ENCODE measurements at regions not wholly inside any gene's neighbourhood (a gene's known extent, or its start where the extent isn't known, plus 50 kb on each side); places are given as distances from the start of the nearest gene placed in this dataset.

GRCh38 chr1:71242239-71242638, 161.4 kb upstream of the ZRANB2 start:
- no peaks in the 10 kb centered on the region for H3K27me3 Mint-ChIP-seq
- DNase-seq (no peak), ATAC-seq (no peak)
- POLR2A ChIA-PET, result interaction anchor here (0.5 kb wide), 1 partner anchor 1301 kb away, joined by 3 read pairs; no protein-coding TSS in a partner anchor
- no peaks in the 10 kb centered on the region for H3K36me3 Mint-ChIP-seq
- H3K9me3 Mint-ChIP-seq, result peaks cover 0 to 2% (median 0%) of the 10 kb centered on the region in 9 donors
- no peak overlapping the region for H3K4me3 Mint-ChIP-seq
- H3K27ac Mint-ChIP-seq, result no peak overlapping the region
- no peaks in the 10 kb centered on the region for H3K4me1 Mint-ChIP-seq

GRCh38 chr1:71240656-71241055, 159.8 kb upstream of the ZRANB2 start:
- Mint-ChIP-seq H3K27me3 (no peaks in the 10 kb centered on the region), H3K4me3 (no peak overlapping the region), H3K36me3 (no peaks in the 10 kb centered on the region), H3K9me3 (peaks cover 0 to 2% (median 0%) of the 10 kb centered on the region in 9 donors), H3K27ac (no peak overlapping the region), H3K4me1 (peaks cover 0 to 2% (median 0%) of the 10 kb centered on the region in 4 donors)
- ATAC-seq (no peak), DNase-seq (no peak)
- POLR2A ChIA-PET, result no interaction called here

DNA sequence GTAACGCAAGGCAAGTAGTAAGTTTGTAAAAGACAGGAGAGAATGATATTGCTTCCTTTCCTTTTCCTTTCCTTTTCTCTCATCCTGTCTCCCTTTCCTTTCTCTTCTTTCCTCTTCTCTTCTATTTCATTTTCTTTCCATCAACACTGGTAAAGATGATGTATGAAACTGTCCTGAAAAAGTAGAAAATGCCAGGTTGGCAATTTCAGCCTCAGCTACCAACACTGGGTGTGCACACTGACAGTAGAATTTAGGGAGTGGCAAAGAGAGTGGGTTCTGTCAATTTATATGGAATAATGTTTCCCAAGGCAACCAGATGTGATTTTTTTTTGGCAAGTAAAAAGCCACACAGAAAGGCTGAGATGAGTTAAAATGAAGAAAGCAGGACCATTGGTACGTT, 155.7 kb upstream of the ZRANB2 start:
- DNase-seq (no peak), ATAC-seq (no peak)
- H3K4me1 Mint-ChIP-seq, result peaks cover 0 to 2% (median 0%) of the 10 kb centered on the region in 4 donors
- POLR2A ChIA-PET, result no interaction called here
- peaks cover 0 to 3% (median 0%) of the 10 kb centered on the region in 9 donors for H3K9me3 Mint-ChIP-seq
- H3K4me3 Mint-ChIP-seq, result no peak overlapping the region
- H3K27ac Mint-ChIP-seq, result no peak overlapping the region
- peaks cover 0 to 2% (median 0%) of the 10 kb centered on the region in 5 donors for H3K27me3 Mint-ChIP-seq
- H3K36me3 Mint-ChIP-seq, result no peaks in the 10 kb centered on the region

DNA sequence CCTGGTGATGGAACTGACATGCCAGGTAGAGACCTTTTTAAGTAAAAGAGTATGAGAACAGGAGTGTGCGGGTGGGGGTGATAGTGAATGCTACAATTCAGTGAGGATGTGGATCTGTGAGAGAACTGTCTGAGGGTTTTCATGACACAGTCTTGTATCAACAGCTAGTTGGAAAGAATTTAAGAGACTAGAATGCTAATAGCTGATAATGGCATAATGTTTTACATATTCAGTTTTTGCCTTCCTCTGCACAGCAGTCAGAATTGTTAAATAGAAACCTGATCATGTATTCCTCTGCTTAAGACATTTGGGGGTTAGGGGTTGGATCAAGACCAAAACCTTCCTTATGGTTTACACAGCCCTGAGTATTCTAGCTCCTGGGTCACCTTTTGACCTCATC, 152.8 kb upstream of the ZRANB2 start:
- no peak for ATAC-seq

GRCh38 chr1:71232786-71233185, 152.0 kb upstream of the ZRANB2 start:
- Mint-ChIP-seq H3K9me3 (peaks cover 0 to 4% (median 0%) of the 10 kb centered on the region in 9 donors), H3K4me3 (no peak overlapping the region), H3K27me3 (peaks cover 0 to 2% (median 0%) of the 10 kb centered on the region in 5 donors), H3K27ac (no peak overlapping the region), H3K36me3 (no peaks in the 10 kb centered on the region), H3K4me1 (peaks cover 0 to 2% (median 0%) of the 10 kb centered on the region in 4 donors)
- no peak for ATAC-seq
- no peak for DNase-seq
- POLR2A ChIA-PET, result no interaction called here

More for the DNA sequence above, 152.8 kb upstream of the ZRANB2 start:
- no peak for DNase-seq
- Mint-ChIP-seq H3K9me3 (peaks cover 0 to 4% (median 0%) of the 10 kb centered on the region in 9 donors), H3K27me3 (peaks cover 0 to 2% (median 0%) of the 10 kb centered on the region in 5 donors), H3K36me3 (no peaks in the 10 kb centered on the region), H3K27ac (no peak overlapping the region), H3K4me1 (peaks cover 0 to 2% (median 0%) of the 10 kb centered on the region in 4 donors), H3K4me3 (no peak overlapping the region)
- POLR2A ChIA-PET, result no interaction called here

DNA sequence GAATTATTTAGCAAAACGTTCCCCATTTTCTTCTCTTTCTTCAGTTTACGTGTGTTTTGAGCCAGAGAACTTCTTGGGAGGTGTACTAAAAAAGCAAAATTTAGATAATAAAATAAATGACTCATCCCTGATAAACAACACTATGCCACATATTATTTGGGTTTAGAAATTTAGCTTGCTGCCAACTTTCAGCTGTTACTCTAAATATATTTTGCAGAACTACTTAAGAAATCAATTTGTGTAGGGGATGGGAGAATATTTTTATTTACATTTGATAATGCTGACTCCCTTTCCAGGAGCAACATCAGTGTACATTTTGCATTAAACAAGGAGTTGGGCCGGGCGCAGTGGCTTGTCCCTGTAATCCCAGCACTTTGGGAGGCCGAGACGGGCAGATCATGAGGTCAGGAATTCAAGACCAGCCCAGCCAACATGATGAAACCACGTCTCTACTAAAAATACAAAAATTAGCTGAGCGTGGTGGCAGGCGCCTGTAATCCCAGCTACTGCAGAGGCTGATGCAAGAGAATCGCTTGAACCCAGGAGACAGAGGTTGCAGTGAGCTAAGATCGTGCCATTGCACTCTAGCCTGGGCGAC, 151.4 kb upstream of the ZRANB2 start:
- H3K27me3 Mint-ChIP-seq, result peaks cover 0 to 2% (median 0%) of the 10 kb centered on the region in 5 donors
- H3K4me1 Mint-ChIP-seq, result peaks cover 0 to 2% (median 0%) of the 10 kb centered on the region in 4 donors
- no peak overlapping the region for H3K4me3 Mint-ChIP-seq
- peaks cover 0 to 4% (median 0%) of the 10 kb centered on the region in 9 donors for H3K9me3 Mint-ChIP-seq
- no peaks in the 10 kb centered on the region for H3K36me3 Mint-ChIP-seq
- POLR2A ChIA-PET, result no interaction called here
- H3K27ac Mint-ChIP-seq, result no peak overlapping the region
- DNase-seq, result no peak
- ATAC-seq, result no peak

- peaks cover 0 to 2% (median 0%) of the 10 kb centered on the region in 5 donors for H3K27me3 Mint-ChIP-seq
- peaks cover 0 to 2% (median 0%) of the 10 kb centered on the region in 4 donors for H3K4me1 Mint-ChIP-seq
- DNase-seq (no peak), ATAC-seq (no peak)
- no peak overlapping the region for H3K27ac Mint-ChIP-seq
- no peak overlapping the region for H3K4me3 Mint-ChIP-seq
- POLR2A ChIA-PET, result no interaction called here
- H3K36me3 Mint-ChIP-seq, result no peaks in the 10 kb centered on the region
- H3K9me3 Mint-ChIP-seq, result peaks cover 0 to 6% (median 0%) of the 10 kb centered on the region in 9 donors
Observed at GRCh38 chr1:71231751-71232150, 150.9 kb upstream of the ZRANB2 start.

DNA sequence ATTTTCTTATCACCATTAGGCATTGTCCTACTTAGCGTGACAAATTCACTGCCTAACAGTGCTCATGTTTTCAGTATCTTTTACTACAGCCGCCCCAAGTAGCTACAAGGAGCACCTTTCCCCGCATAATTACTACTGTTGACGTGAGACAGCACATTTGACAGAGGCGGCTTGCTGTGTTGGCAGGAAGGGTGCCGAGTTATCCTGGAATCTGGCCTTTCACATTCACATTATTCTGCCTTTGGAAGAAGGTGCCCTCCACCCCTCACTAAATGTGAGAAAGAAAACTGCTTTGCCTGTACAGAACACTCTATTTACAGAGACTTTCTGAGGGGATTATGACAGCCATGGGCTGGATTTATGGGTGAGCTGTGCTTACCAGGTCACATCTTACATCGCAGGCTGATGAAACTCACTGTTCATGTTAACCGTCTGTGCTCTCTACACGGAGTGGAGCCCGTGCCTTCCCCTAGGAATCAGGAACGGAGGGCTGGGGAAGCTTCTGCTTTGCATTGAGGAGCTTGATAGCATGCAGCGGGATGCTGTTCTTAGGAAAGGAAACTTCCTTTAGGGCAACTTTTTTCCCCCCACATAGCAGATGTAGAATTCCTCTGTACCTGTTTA, 148.0 kb upstream of the ZRANB2 start:
- DNase-seq, result no peak
- POLR2A ChIA-PET, result no interaction called here
- no peak overlapping the region for H3K27ac Mint-ChIP-seq
- no peak for ATAC-seq
- H3K27me3 Mint-ChIP-seq, result peaks cover 0 to 4% (median 0%) of the 10 kb centered on the region in 5 donors
- no peaks in the 10 kb centered on the region for H3K4me1 Mint-ChIP-seq
- H3K36me3 Mint-ChIP-seq, result no peaks in the 10 kb centered on the region
- H3K4me3 Mint-ChIP-seq, result no peak overlapping the region
- peaks cover 0 to 8% (median 4%) of the 10 kb centered on the region in 9 donors for H3K9me3 Mint-ChIP-seq

DNA sequence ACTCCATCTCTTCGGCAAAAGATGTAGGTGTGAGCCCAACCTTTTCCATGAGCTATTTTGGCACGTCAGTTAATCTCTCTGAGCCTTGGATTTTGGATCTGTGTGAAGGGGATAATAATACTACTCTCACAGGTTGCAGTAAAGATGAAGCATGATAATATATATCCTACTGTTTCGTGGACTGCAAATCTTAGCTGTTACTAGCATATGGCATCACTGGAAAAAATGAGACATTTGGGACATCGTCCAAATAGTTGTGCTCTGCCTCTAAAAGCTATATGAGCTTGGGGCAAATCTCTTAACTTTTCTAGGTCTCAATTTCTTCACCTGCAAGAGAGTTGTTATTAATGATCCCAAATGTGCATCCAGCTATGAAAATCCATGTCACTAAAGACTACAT, 147.4 kb upstream of the ZRANB2 start:
- ATAC-seq, result no peak

GRCh38 chr1:71224741-71225377, 144.0 kb upstream of the ZRANB2 start:
- H3K4me3 Mint-ChIP-seq, result no peak overlapping the region
- peaks cover 0 to 27% (median 5%) of the 10 kb centered on the region in 9 donors for H3K9me3 Mint-ChIP-seq
- ATAC-seq (no peak), DNase-seq (no peak)
- H3K27me3 Mint-ChIP-seq, result peaks cover 0 to 2% (median 0%) of the 10 kb centered on the region in 5 donors
- H3K4me1 Mint-ChIP-seq, result no peaks in the 10 kb centered on the region
- H3K36me3 Mint-ChIP-seq, result no peaks in the 10 kb centered on the region
- POLR2A ChIA-PET, result no interaction called here
- H3K27ac Mint-ChIP-seq, result no peak overlapping the region

More for the DNA sequence above, 147.4 kb upstream of the ZRANB2 start:
- H3K9me3 Mint-ChIP-seq, result peaks cover 0 to 14% (median 4%) of the 10 kb centered on the region in 9 donors
- no peak overlapping the region for H3K4me3 Mint-ChIP-seq
- H3K4me1 Mint-ChIP-seq, result no peaks in the 10 kb centered on the region
- DNase-seq, result no peak
- H3K27me3 Mint-ChIP-seq, result peaks cover 0 to 4% (median 0%) of the 10 kb centered on the region in 5 donors
- no peak overlapping the region for H3K27ac Mint-ChIP-seq
- POLR2A ChIA-PET, result no interaction called here
- H3K36me3 Mint-ChIP-seq, result no peaks in the 10 kb centered on the region

DNA sequence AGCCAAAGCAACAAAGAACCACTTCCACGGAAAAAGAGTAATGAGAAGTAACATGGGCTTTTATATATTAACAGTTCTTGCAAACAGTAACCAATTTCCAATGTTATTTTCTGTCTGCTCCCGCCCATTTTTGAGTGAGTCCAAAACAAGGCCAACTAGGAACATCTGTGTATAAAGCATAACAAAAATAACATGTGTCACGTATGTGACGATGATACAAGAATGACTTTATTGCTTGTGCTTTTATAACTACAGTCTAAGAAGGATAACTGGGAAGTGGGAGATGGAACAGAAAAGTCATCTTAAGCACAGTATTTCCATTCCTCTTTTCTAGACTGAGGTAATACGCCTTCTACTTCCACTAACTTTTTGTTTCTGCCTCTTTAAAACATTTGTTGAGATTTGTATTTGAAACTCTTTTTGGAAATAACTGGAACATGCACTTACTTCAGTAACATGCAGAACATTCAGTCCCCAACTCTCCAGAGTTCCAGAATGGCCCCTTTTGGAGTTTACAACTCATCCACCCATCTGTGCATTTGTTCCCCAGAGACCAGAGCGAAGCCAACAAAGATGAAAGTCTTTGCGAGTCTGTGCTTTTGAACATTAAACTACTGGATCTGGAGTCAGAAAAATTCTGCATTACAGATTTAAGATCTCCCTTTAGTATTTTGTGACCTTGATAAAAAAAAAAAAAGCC, 143.0 kb upstream of the ZRANB2 start:
- POLR2A ChIA-PET, result no interaction called here
- H3K27me3 Mint-ChIP-seq, result peaks cover 0 to 2% (median 0%) of the 10 kb centered on the region in 5 donors
- no peaks in the 10 kb centered on the region for H3K36me3 Mint-ChIP-seq
- no peak overlapping the region for H3K4me3 Mint-ChIP-seq
- ATAC-seq, result no peak
- H3K27ac Mint-ChIP-seq, result no peak overlapping the region
- no peaks in the 10 kb centered on the region for H3K4me1 Mint-ChIP-seq
- DNase-seq, result no peak
- peaks cover 0 to 27% (median 7%) of the 10 kb centered on the region in 9 donors for H3K9me3 Mint-ChIP-seq

- H3K4me3 Mint-ChIP-seq, result no peak overlapping the region
Observed at GRCh38 chr1:71222668-71223067, 141.8 kb upstream of the ZRANB2 start.

DNA sequence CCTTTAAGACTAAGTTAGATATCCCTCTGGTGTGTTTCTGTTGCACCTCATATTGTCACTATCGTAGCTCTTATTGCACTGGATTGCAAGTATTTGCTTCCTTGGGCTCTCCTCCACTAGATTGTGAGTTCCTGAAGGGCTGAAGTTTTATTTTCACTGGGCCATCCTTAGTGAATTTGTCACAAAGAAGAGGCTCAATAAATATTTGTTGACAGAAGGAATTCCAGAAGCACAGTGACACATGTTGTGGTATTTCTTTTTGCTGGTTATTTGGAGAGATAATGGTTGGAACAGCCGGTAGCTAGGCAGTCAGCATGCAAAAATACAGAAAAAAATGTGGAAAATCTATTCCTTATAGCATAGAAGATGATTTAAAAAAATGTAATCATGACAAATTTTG, 129.9 kb upstream of the ZRANB2 start:
- POLR2A ChIA-PET, result no interaction called here
- DNase-seq, result no peak
- H3K36me3 Mint-ChIP-seq, result peaks cover 0 to 7% (median 0%) of the 10 kb centered on the region in 3 donors
- H3K27me3 Mint-ChIP-seq, result peaks cover 0 to 6% (median 0%) of the 10 kb centered on the region in 5 donors
- H3K9me3 Mint-ChIP-seq, result peaks cover 0 to 15% (median 6%) of the 10 kb centered on the region in 9 donors
- H3K4me3 Mint-ChIP-seq, result no peak overlapping the region
- ATAC-seq, result no peak
- H3K4me1 Mint-ChIP-seq, result no peaks in the 10 kb centered on the region
- H3K27ac Mint-ChIP-seq, result no peak overlapping the region

More at GRCh38 chr1:71222668-71223067, 141.8 kb upstream of the ZRANB2 start:
- DNase-seq (no peak), ATAC-seq (no peak)
- Mint-ChIP-seq H3K9me3 (peaks cover 0 to 27% (median 7%) of the 10 kb centered on the region in 9 donors), H3K27ac (no peak overlapping the region), H3K27me3 (peaks cover 0 to 2% (median 0%) of the 10 kb centered on the region in 5 donors), H3K4me1 (no peaks in the 10 kb centered on the region), H3K36me3 (no peaks in the 10 kb centered on the region)
- POLR2A ChIA-PET, result no interaction called here

Data from naive thymus-derived CD8-positive, alpha-beta T cell (primary cell).